Panc1 (cell line): ENCODE measurements at regions not wholly inside any gene's neighbourhood (a gene's known extent, or its start where the extent isn't known, plus 50 kb on each side); places are given as distances from the start of the nearest gene placed in this dataset.

ENCODE experiments used
- TCF7L2 ChIP-seq: IDR thresholded peaks from 2 replicates; pipeline ENCODE4 v1.6.1; 2011; ENCODE audit warnings: mild to moderate bottlenecking, low read depth, low read length, inconsistent platforms
- TF ChIP-seq, protein P1 (sequence below): fragments of 450-650 bp; IDR thresholded peaks from 2 replicates; pipeline ENCODE4 v1.5.1; 2017; ENCODE audit warnings: mild to moderate bottlenecking
- TF ChIP-seq, protein P2 (sequence below), 2 experiments: IDR thresholded peaks; 2 replicates each; pipeline ENCODE4 v1.6.1; 2011 to 2012; ENCODE audit warnings: low read depth in 2 of 2, control low read depth in 1 of 2, low read length in 1 of 2, mild to moderate bottlenecking in 1 of 2, moderate library complexity in 1 of 2; ENCODE audit not compliant: insufficient read depth in 1 of 2

DNA sequence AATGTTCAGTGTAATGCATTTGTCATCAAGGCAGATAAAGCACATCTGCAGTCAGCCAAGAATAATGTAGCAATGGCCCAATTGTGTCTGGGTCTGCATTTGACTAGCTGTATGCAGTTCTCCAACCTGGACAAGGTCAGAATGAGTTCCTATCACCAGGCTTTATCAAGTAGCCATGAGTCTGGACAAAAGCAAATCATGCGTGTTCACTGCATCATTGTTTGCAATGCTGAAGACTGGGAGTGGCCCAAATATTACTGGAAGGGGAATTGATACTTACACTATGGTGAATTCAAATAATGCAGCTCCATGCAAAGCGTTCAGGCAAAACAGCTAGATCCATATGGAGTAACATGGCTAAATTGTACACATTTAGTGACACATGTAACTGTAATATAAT is 250.9 kb downstream of the TOX3 start:
- TF ChIP-seq, protein P1, sequence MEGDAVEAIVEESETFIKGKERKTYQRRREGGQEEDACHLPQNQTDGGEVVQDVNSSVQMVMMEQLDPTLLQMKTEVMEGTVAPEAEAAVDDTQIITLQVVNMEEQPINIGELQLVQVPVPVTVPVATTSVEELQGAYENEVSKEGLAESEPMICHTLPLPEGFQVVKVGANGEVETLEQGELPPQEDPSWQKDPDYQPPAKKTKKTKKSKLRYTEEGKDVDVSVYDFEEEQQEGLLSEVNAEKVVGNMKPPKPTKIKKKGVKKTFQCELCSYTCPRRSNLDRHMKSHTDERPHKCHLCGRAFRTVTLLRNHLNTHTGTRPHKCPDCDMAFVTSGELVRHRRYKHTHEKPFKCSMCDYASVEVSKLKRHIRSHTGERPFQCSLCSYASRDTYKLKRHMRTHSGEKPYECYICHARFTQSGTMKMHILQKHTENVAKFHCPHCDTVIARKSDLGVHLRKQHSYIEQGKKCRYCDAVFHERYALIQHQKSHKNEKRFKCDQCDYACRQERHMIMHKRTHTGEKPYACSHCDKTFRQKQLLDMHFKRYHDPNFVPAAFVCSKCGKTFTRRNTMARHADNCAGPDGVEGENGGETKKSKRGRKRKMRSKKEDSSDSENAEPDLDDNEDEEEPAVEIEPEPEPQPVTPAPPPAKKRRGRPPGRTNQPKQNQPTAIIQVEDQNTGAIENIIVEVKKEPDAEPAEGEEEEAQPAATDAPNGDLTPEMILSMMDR = no peak
- TF ChIP-seq, protein P2, sequence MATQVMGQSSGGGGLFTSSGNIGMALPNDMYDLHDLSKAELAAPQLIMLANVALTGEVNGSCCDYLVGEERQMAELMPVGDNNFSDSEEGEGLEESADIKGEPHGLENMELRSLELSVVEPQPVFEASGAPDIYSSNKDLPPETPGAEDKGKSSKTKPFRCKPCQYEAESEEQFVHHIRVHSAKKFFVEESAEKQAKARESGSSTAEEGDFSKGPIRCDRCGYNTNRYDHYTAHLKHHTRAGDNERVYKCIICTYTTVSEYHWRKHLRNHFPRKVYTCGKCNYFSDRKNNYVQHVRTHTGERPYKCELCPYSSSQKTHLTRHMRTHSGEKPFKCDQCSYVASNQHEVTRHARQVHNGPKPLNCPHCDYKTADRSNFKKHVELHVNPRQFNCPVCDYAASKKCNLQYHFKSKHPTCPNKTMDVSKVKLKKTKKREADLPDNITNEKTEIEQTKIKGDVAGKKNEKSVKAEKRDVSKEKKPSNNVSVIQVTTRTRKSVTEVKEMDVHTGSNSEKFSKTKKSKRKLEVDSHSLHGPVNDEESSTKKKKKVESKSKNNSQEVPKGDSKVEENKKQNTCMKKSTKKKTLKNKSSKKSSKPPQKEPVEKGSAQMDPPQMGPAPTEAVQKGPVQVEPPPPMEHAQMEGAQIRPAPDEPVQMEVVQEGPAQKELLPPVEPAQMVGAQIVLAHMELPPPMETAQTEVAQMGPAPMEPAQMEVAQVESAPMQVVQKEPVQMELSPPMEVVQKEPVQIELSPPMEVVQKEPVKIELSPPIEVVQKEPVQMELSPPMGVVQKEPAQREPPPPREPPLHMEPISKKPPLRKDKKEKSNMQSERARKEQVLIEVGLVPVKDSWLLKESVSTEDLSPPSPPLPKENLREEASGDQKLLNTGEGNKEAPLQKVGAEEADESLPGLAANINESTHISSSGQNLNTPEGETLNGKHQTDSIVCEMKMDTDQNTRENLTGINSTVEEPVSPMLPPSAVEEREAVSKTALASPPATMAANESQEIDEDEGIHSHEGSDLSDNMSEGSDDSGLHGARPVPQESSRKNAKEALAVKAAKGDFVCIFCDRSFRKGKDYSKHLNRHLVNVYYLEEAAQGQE (IDR thresholded peaks at IDR 0.05; ENCODE audit: insufficient read depth in 1 of 2, low read depth in 2 of 2, low read length in 1 of 2) = no peak
- TF ChIP-seq TCF7L2 = no peak
